ENCODE measurements at regions not wholly inside any gene's neighbourhood (a gene's known extent, or its start where the extent isn't known, plus 50 kb on each side); places are given as distances from the start of the nearest gene placed in this dataset.

GRCh38 chr12:58533652-58534051, 386.7 kb downstream of the LRIG3 start:
- TF ChIP-seq POLR2AphosphoS5 (IDR thresholded peaks at IDR 0.05; ENCODE audit: low read depth, low read length): no peak
- TF ChIP-seq, protein P1, sequence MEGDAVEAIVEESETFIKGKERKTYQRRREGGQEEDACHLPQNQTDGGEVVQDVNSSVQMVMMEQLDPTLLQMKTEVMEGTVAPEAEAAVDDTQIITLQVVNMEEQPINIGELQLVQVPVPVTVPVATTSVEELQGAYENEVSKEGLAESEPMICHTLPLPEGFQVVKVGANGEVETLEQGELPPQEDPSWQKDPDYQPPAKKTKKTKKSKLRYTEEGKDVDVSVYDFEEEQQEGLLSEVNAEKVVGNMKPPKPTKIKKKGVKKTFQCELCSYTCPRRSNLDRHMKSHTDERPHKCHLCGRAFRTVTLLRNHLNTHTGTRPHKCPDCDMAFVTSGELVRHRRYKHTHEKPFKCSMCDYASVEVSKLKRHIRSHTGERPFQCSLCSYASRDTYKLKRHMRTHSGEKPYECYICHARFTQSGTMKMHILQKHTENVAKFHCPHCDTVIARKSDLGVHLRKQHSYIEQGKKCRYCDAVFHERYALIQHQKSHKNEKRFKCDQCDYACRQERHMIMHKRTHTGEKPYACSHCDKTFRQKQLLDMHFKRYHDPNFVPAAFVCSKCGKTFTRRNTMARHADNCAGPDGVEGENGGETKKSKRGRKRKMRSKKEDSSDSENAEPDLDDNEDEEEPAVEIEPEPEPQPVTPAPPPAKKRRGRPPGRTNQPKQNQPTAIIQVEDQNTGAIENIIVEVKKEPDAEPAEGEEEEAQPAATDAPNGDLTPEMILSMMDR (IDR thresholded peaks at IDR 0.05 in 2 of 3, conservative IDR thresholded peaks at IDR 0.05 in 1 of 3; ENCODE audit: borderline replicate concordance in 1 of 3, insufficient read depth in 1 of 3, low read depth in 2 of 3, low read length in 2 of 3): no peak
- no peak for TF ChIP-seq POLR2A (IDR thresholded peaks at IDR 0.05; ENCODE audit: borderline replicate concordance, extremely low read depth, insufficient read depth, insufficient read length)
- TF ChIP-seq TCF7L2 (IDR thresholded peaks at IDR 0.05; ENCODE audit: borderline replicate concordance, extremely low read depth, insufficient read depth, insufficient read length): no peak
- no peak for TF ChIP-seq ZNF274 (IDR thresholded peaks at IDR 0.05; ENCODE audit: low read depth, low read length)
- TF ChIP-seq, protein P2, sequence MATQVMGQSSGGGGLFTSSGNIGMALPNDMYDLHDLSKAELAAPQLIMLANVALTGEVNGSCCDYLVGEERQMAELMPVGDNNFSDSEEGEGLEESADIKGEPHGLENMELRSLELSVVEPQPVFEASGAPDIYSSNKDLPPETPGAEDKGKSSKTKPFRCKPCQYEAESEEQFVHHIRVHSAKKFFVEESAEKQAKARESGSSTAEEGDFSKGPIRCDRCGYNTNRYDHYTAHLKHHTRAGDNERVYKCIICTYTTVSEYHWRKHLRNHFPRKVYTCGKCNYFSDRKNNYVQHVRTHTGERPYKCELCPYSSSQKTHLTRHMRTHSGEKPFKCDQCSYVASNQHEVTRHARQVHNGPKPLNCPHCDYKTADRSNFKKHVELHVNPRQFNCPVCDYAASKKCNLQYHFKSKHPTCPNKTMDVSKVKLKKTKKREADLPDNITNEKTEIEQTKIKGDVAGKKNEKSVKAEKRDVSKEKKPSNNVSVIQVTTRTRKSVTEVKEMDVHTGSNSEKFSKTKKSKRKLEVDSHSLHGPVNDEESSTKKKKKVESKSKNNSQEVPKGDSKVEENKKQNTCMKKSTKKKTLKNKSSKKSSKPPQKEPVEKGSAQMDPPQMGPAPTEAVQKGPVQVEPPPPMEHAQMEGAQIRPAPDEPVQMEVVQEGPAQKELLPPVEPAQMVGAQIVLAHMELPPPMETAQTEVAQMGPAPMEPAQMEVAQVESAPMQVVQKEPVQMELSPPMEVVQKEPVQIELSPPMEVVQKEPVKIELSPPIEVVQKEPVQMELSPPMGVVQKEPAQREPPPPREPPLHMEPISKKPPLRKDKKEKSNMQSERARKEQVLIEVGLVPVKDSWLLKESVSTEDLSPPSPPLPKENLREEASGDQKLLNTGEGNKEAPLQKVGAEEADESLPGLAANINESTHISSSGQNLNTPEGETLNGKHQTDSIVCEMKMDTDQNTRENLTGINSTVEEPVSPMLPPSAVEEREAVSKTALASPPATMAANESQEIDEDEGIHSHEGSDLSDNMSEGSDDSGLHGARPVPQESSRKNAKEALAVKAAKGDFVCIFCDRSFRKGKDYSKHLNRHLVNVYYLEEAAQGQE (IDR thresholded peaks at IDR 0.05; ENCODE audit: low read depth): no peak
- TF ChIP-seq EZH2phosphoT487 (IDR thresholded peaks at IDR 0.05; ENCODE audit: borderline replicate concordance): no peak
